ENCODE measurements at regions not wholly inside any gene's neighbourhood (a gene's known extent, or its start where the extent isn't known, plus 50 kb on each side); places are given as distances from the start of the nearest gene placed in this dataset.

- TF ChIP-seq CTCF (IDR thresholded peaks at IDR 0.05) (no peak), POLR2A (IDR thresholded peaks at IDR 0.05) (no peak), POLR2AphosphoS5 (IDR thresholded peaks at IDR 0.05) (no peak)
These were observed 78.2 kb downstream of the HRH4 start for GRCh38 chr18:24538414-24539264.
